ENCODE measurements at regions not wholly inside any gene's neighbourhood (a gene's known extent, or its start where the extent isn't known, plus 50 kb on each side); places are given as distances from the start of the nearest gene placed in this dataset.
"Not testable (repeated sequence)": the region's sequence is repeated elsewhere in the genome, so short reads cannot be mapped to it uniquely, and the experiment has no call there.

DNA sequence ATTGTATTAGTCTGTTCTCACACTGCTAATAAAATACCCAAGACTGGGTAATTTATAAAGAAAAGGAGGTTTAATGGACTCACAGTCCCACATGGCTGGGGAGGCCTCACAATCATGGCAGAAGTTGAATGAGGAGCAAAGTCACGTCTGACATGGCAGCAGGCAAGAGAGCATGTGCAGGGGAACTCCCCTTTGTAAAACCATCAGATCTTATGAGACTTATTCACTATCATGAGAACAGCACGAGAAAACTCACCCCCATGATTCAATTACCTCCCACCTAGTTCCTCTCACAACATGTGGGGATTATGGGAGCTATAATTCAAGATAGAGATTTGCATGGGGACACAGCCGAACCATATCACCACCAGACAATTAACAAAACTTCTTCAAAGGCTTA is 84.4 kb upstream of the ANKRD1 start:
- not testable (repeated sequence) for DNase-seq

DNA sequence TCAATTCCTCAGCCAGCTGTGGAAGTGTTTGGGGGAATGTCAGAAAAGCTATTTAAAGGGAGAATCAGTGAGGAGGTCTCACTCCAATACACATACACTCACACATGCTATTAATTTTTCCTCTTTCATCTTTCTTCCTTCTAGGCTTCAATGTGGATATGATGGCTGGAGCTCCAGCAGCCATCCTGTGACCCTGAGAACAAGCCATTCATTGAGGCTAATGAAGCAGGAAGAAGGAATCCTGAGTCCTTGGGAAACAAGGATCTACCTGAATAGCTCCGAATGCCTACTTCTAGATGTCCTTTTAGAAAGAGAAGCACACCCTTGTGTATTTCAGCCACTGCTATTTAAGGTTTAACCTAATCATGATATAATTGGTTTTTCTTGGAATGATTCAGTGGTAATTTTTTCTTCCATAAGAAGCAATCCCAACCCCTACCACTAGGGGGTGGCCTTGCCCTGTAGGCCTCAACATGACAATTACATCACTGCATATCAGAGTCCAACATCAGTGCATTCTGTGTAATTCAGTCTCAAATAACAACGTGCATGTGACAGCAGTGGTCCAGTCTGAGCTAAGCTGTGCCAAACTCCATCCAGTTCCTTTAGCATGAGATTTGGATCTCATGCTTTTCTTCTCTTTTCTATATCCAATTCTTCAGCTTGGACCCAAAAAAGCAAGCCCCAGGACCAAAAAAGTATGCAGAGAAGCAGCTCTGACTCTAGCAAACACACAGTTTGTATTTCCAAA is 85.3 kb upstream of the ANKRD1 start:
- no peak for DNase-seq

DNA sequence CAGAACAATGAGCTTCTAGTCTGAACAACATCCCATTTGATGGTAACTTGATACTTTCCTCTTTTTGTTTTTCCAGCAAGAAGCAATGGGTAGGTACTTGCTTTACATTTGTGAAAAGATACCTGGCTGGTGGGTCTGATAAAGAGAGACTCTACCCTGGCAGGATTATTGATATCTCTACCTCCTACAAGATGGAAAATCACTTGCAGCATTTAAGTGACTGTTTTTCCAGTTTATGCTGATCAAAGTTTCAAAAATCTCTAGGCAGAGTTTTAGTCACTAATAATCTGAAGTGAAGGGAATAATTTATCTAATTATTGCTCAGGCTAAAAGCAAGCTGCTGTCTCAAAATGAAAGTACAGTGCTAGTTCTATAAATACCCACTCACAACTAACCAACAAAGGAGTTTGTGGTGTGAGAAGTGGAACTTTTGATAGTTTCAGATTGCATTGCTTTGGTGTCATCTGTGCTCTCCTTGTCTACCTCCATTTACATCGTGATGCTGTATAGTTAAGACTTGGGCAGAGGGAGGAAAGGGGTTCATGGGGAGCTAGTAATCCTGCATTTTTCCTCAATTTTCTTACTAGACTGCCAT is 86.0 kb upstream of the ANKRD1 start:
- no peak for DNase-seq

DNA sequence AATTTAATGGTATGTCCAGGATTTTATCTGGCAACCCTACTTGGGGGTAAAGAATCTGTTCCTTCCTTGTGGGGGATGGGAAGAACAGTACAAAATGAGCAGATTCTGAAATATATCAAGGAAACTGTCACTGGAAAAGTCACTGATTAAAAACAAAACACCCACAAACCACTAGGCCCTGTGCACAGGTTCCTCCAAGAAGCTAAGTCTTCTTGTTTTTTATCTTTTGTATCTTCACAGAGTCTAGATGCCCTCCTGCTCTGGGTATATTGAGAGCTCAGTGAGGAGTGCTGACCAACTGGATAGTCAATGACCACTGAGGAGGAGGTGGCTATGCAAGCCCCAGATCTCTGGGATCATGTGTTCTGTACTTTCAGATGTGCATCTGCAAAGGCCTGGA is 86.8 kb upstream of the ANKRD1 start:
- DNase-seq: no peak

DNA sequence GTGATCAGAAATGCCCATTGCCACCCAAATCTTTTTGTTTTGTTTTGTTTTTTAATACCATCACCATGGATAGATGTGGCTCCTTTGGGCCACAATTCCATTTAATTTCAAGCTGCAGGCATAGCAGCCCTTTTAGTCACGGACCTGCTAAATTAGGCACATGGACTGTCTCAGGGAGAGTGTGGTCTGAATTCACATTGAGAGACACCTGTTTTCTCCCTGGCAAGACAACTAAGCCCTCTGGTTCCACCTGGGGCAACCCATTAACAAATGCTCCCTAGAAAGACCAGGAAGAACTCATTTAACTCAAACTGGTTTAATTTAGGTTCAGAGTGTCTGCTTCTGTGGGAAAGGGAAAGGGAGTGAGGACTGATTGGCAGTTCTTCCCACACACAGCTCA is 88.2 kb upstream of the ANKRD1 start:
- no peak for DNase-seq

DNA sequence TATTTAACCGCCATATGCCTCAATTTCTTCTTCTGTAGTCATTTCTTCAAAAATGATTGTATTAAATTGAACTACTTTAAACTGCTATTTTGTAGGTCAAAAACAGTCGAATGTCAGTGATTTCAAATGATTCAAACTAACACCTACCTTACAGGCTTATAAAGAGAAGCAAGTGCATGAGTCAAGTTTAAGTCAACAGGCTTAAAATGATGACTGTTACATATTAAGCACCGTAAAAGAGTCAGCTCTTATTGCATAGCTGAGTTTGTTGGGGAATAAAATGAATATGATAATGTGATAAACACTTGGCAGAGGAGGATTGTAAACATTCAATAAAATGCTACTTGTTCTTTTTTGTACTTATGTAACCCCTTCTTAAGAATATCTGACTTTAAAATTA is 90.1 kb upstream of the ANKRD1 start:
- DNase-seq: no peak

DNA sequence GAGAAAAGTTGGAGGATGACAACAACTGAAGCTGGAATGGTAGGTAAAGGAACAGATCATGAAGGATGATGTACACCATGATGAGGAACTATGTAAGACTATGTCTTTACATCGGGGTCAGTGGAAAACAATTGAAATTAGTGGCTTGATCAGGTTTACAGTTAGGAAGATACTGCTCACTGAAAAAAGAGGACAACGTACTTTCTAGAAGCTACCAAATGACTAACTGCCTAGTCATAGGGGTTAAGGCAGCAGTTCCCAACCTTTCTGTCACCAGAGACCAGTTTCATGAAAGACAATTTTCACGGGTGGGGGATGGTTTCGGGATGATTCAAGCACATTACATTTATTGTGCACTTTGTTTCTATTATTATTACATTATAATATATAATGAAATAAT is 91.6 kb upstream of the ANKRD1 start:
- no peak for DNase-seq

DNA sequence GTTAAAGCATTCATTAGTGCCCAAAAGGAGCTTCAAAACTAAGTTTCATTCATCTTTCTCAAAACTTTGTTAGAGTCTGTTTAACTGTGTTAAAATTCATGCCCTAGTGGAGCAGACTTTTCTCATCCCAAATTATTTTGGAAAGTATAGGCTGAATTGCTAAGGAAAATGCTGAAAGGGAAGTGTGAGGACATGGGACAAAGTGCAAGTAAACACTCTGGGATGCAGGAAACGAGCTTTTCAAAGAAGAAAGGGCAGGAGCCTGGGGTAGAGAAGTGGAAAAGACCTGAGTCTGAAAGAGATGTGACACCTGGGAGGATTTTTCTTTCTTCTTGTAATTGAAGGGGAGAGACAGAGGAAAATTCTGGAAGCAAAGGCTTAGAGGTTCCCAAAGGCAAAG is 93.1 kb upstream of the ANKRD1 start:
- no peak for DNase-seq

DNA sequence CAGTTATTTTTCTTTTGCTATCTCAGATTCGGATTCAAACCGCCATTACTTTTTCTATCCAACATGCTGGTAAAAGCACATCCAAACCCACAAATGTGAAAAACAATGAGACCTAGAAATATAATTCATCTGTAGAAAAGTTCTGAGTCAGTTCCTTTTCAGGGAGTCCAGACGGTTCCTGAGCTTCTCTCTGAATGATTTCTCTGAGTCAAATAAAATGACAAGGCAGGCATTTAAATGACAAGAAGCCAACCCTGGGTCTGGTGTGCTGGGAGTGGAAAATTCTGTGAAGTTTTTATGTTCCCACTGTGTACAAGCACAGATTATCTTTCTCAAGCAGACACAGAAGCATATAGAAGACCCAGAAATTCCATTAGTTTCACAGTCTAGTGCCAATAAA is 96.3 kb upstream of the ANKRD1 start:
- no peak for DNase-seq

DNA sequence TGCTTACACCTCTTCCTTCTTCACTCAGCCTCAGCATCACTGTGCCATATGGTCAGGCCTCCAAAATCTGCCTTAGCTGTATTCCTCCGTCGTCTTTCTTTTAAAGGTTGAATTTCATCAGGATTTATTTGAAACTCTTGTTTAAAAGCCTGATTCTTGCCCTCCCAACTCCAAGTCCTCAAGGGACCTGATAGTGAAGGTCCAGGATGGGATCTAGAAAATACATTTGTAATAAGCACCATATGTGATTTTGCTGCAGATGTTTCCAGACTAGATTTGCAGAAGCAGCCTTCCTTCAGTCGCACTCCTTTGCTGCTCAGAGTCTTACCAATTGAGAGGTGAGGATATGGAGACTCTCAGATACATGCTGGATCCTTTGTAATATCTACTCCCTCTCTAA is 101.0 kb upstream of the ANKRD1 start:
- DNase-seq: no peak

DNA sequence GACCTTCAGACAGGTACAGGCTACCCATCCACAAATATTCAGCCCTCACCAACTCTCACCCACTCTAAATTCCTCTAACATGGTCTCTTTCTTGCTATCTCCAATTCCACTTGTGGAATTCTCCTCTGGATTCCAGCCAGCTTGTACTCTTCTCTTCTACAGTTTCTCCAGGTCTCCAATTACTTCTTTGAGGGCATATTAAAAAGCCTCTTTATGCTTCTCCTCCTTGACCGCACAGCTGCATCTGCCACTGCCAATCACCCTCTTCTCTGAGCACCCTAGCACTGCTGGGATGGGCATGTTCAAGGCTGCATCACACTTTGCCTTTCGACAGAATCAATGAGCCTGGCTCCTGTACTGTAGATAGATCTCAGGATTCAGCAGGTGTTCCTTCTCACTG is 101.5 kb upstream of the ANKRD1 start:
- DNase-seq: peak; percentile 29

DNA sequence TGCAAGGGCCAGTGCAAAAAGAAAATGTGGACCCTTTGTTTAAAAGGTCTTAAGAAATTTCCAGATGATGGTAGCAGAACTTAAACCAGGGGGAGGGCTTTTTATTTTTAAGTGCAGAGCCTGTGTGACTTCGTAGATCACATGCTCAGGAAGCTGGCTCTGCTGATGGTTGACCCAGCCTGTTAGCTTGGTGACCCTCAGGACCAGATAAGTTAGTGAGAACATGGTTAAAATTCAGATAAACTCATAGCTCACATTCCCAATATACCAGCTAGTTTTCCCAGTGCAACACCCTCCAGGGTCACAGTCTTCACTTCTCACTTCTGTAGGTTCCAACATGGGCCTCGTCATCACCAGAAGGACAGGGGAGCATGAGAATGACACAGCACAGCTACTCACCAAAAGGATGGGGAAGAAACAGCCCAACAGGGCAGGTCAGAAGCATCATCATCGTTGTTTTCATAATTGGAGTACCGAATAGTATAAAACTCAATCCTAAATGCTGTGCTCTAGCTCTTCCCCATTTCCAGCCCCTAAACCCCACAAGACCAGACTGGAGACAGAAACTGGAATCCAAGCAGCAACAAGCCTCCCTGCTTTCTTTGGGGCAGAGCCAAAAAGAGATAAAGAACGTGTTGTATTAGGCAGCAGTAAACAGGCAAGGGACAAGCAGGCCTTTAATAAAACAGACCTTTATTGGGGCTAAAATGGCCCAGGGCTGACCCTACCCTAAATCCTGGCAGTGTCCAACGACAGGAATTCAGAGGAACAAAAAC is 102.2 kb upstream of the ANKRD1 start:
- no peak for DNase-seq

DNA sequence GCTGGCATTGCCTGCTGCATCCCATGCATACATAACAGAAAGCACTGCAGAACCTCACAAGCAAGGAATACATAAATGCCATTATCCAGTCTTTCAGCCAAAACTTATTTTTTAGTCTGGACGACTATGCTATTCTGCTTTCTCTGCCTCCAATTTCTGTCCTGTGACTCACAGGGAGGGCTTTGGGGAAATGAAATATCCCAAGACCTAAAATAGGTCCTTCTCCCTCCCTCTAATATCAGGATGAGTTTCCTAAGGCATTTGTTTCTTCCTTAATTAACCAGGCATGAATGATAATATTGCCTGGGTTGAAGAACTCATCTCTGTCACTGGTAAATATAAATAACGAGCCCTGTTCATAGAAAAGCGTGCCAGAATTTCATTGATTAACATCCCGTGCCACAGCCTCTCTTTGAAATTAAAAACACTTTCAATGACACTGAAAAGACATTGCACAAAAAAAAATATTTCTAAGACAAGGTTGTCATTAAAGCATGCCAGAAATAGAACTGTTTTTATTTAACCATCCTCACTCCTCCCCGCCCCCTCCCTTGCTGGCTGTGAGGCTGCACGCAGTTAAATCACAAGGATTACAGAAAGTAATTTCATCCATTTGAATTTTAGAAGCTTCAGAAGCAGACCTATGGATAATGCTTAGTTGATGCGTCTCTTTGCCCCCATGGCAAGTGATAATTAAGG is 103.0 kb upstream of the ANKRD1 start:
- no peak for DNase-seq

DNA sequence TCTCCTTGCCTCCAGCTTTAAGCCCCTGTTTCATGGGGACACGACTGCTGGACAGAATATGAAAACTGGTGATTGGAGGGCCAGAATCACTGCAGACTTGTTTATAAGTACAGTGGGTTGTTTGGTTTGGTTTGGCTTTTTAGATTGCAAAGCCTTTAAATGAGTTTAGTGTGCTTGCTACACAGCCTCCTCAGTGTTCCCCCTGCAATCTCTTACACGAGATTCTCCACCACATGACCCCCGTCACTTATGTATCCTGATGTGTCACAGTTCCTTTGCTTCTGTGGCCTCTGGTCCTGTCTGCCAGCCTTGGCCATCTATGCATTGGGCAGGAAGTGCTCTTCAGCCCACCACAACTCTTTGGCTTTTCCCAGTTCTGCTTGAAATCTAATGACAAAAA is 103.7 kb upstream of the ANKRD1 start:
- DNase-seq: no peak

DNA sequence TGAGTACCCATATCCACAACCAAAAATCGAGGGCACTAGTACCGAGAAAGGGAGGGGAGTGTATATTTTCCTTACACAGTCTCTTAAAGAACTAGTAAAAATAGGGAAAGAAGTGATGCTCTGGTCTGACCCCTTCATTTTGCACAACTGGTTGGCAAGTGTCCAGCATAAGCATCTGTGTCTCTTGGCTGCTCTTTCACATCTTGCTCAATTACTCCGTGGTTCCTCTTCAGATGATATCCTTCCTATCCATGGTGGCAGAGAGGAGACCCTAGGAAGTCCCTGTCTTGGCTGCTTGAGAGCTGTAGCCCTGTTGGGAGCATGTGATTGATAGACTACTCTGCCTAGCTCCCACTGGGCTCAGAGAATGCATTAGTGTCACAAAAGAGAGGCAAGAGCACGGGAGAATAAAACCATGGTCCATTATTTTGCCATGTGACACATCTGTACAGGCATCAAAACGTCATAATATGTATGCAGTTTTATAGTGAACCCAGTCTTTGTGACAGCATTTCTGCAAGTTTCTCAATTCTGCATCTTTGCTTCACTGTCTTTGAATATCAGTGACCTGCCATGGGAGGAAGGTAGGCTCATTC is 111.8 kb upstream of the ANKRD1 start:
- no peak for DNase-seq

DNA sequence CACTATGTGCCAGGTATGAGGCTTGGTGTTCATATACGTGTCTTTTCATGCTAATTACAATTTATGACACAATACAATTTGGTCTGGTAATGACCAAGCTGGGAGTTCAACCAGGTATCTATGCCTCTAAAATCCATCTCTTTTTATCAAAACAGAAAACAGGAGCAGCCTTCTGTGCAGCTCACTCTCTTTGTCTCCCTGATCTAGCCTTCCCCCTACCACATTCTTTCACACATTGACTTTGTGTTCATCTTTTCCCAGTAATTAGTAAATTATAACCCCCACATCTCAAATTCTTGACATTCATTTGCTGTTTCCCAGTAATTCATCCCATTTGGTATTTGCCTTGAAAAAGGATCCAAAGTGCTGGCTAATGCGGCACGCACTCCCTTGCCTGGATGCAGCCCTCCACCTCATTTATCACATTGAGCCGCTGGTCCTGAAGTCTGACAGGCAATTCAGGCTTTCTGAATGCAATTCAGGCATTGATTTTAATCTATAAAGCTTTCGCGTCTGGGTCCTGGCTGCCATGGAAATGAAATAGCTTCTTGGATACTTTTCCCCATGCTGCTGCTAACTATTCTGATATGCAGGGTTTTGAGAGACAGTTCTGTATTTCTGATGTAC is 112.5 kb upstream of the ANKRD1 start:
- no peak for DNase-seq

DNA sequence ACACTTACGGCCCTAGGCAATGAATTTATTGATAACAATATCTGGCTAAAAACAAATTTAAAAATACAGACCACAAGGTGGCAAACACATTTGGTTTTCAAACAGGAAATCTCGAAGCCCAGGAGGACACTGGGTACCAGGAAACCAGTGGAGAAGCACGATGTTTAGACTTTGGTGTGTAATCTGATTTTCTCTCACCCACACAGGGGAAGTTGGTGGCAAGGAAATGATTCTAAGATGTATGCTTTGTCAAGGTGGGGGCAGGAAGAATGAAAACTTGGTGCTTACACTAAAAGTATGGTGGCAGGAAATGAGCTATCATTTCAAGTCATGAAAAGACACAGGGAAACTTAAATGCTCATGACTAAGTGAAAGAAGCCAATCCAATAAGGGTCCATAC is 113.2 kb upstream of the ANKRD1 start:
- DNase-seq: no peak

DNA sequence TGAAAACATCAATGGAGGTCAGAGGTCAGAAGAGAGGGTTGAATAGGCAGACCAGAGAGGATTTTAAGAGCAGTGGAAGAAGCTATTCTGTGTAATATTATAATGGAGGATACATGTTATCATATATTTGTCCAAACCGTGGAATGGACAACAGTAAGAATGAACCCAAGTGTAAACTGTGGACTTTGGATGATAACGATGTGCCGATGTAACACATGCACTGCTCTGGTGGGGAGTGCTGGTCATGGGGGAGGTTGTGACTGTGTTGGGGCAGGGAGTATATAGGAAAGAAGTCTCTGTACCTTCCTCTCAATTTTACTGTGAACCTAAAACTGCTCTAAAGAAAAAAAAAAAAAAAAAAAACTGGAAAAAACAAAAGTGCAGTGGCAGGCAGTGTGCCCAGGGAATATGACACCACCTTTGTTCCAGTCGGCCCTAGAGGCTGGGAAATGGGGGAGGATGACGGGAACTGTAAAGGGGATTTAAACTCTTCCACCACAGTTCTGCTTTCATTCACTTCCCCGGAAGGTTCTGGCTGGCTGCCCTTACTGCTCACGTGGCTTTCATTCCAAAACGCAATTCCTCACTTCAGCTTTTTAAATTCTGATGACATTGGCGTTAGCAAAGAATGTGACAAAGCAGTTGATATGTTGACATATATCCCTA is 113.7 kb upstream of the ANKRD1 start:
- DNase-seq: no peak

DNA sequence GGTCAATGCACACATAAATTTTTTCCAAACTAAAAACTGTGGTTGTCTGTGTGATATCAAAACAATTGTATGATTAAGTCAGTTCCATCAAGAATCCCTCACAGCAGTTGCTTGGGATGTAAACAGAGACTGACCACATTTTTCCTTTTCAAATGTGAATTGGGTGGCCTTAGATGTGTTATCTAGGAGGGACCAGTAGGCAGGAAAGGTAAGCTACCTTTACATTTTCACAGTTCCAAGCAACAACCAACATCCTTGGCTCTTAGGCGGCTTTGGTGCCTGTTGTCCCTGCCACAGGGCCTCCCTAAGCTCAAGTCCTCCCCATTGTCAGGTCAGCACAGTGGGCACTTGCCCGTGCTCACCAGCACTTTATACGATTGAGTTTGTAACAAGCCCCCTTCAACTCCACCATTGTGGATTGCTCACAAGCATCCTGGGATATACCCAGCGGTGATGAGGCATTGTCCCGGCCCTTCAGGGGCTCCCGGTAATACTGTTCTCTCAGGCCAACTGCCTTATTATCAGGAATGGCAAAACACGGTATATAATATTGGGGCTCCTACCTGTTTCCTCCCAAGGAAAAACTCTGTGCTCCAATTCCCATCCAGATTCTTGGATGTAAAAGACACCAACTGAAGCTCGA is 114.9 kb upstream of the ANKRD1 start:
- no peak for DNase-seq

DNA sequence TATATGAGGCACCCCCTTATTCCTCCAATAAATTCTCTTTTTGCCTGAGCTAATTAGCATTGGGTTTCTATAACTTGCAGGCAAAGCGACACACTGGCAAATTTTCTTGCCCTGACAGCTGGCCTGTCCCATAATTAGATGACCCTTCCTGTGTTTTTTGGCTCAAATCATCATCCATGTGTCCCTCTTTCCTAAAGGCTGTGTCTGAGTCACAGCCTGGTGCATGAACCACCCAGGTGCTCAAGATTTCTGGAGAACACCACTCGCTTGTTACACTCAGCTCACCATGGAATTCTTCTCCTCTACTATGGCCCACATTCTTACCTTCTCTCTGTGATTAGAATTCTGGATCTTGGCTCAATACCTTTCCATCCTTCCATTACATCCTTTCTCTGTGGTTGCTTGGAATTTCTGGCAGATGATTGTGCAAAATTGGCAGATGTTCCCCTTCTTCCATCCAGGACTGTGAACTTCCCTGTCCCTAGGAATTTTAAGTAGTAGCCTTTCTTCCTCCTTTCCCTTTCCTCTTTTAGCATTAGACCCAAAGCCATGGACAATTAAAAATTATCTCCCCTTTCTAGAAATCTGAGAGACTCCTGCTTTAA is 116.0 kb upstream of the ANKRD1 start:
- DNase-seq: no peak

DNA sequence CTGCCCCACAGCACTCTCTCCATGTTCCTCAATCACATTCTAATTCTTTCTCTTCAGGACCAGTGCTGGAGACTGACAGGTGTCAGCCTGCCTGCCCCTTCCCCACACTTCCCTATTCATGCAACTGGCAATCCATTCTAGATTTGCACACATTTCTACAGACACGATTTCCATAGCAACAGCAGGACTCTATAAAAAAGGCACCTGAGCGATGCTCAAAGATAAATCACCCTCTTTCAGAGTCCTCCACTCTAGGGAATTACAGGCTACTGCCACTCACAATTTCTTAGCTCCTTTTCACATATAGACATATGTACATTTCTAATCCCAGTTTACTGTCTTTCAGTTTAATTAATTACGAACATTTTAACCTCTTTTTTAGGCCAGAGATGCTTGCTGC is 118.1 kb upstream of the ANKRD1 start:
- DNase-seq: no peak
